ENCODE measurements at regions not wholly inside any gene's neighbourhood (a gene's known extent, or its start where the extent isn't known, plus 50 kb on each side); places are given as distances from the start of the nearest gene placed in this dataset.
"Not testable (repeated sequence)": the region's sequence is repeated elsewhere in the genome, so short reads cannot be mapped to it uniquely, and the experiment has no call there.

- DNase-seq (ENCODE audit: low read depth), result no peak
- no peak overlapping the region for H3K4me3 ChIP-seq (ENCODE audit: low read length)
- TF ChIP-seq CTCF (conservative IDR thresholded peaks at IDR 0.05; ENCODE audit: low read depth, low read length), result no peak
Observed at GRCh38 chr11:24171869-24172268, 325.0 kb upstream of the LUZP2 start.

GRCh38 chr11:24181395-24182047 lies 315.3 kb upstream of the LUZP2 start:
- no peak overlapping the region for H3K4me3 ChIP-seq (ENCODE audit: low read length)
- DNase-seq (ENCODE audit: low read depth), result no peak
- TF ChIP-seq CTCF (conservative IDR thresholded peaks at IDR 0.05; ENCODE audit: low read depth, low read length), result no peak

GRCh38 chr11:24185535-24185934 lies 311.3 kb upstream of the LUZP2 start:
- H3K4me3 ChIP-seq (ENCODE audit: low read length); DNase-seq (ENCODE audit: low read depth): not testable (repeated sequence)

- no peak for DNase-seq (ENCODE audit: low read depth)
- TF ChIP-seq CTCF (conservative IDR thresholded peaks at IDR 0.05; ENCODE audit: low read depth, low read length), result no peak
- H3K4me3 ChIP-seq (ENCODE audit: low read length), result no peak overlapping the region
Observed at GRCh38 chr11:24196733-24197132, 300.1 kb upstream of the LUZP2 start.

GRCh38 chr11:24198481-24198880 lies 298.4 kb upstream of the LUZP2 start:
- no peak for DNase-seq (ENCODE audit: low read depth)
- TF ChIP-seq CTCF (conservative IDR thresholded peaks at IDR 0.05; ENCODE audit: low read depth, low read length), result no peak
- no peak overlapping the region for H3K4me3 ChIP-seq (ENCODE audit: low read length)

GRCh38 chr11:24199461-24199860 lies 297.4 kb upstream of the LUZP2 start:
- no peak for DNase-seq (ENCODE audit: low read depth)
- no peak for TF ChIP-seq CTCF (conservative IDR thresholded peaks at IDR 0.05; ENCODE audit: low read depth, low read length)
- no peak overlapping the region for H3K4me3 ChIP-seq (ENCODE audit: low read length)

- no peak overlapping the region for H3K4me3 ChIP-seq (ENCODE audit: low read length)
- TF ChIP-seq CTCF (conservative IDR thresholded peaks at IDR 0.05; ENCODE audit: low read depth, low read length), result no peak
- no peak for DNase-seq (ENCODE audit: low read depth)
Observed at GRCh38 chr11:24206030-24206429, 290.8 kb upstream of the LUZP2 start.

Data from retinal pigment epithelial cell (primary cell).